Adrenal gland (tissue), 5 donors: ENCODE measurements at regions not wholly inside any gene's neighbourhood (a gene's known extent, or its start where the extent isn't known, plus 50 kb on each side); places are given as distances from the start of the nearest gene placed in this dataset.

ENCODE experiments used
- POLR2A ChIP-seq, 2 donors: fragments of 450-650 bp; IDR thresholded peaks; one replicate each; pipeline ENCODE4 v1.6.1; 2017; ENCODE audit warnings: antibody characterized with exemption in 2 of 2, mild to moderate bottlenecking in 2 of 2, moderate library complexity in 1 of 2
- TF ChIP-seq, protein P1 (sequence below), 6 experiments: fragments of 450-650 bp in 4 of 6; fragments of 200-600 bp in 2 of 6; sonication (generic) in 1 of 6; IDR thresholded peaks; 1 replicate in 5 of 6; 2 replicates in 1 of 6; pipeline versions ENCODE4 v1.5.1 to v1.8.0; 2016 to 2021; ENCODE audit warnings: antibody characterized with exemption in 6 of 6, mild to moderate bottlenecking in 2 of 6, moderate library complexity in 1 of 6
- donor health status: DM: no; HTN: no; CAD: no.

DNA sequence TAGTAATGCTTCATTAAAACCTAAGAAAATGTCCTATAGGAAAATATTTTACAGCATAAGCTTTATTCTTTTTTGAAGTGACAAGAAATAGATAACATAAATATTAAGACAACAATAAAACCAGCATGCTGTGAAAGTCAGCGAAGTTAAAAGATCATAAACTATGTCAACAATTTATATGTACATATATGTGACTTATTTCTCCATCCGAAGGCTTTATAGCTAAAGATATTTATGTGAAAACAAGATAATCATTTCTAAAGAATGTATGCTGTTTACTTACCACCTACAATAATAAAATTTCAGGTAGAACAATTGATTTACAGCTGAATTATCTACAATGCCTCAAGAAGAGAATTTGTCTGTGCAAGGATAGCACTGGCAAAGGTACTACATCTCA lies 283.4 kb downstream of the CRPPA start:
- TF ChIP-seq POLR2A (IDR thresholded peaks at IDR 0.05): no peak
- TF ChIP-seq, protein P1, sequence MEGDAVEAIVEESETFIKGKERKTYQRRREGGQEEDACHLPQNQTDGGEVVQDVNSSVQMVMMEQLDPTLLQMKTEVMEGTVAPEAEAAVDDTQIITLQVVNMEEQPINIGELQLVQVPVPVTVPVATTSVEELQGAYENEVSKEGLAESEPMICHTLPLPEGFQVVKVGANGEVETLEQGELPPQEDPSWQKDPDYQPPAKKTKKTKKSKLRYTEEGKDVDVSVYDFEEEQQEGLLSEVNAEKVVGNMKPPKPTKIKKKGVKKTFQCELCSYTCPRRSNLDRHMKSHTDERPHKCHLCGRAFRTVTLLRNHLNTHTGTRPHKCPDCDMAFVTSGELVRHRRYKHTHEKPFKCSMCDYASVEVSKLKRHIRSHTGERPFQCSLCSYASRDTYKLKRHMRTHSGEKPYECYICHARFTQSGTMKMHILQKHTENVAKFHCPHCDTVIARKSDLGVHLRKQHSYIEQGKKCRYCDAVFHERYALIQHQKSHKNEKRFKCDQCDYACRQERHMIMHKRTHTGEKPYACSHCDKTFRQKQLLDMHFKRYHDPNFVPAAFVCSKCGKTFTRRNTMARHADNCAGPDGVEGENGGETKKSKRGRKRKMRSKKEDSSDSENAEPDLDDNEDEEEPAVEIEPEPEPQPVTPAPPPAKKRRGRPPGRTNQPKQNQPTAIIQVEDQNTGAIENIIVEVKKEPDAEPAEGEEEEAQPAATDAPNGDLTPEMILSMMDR (IDR thresholded peaks at IDR 0.05): no peak
